Neural cell (in vitro differentiated cells): ENCODE measurements at regions not wholly inside any gene's neighbourhood (a gene's known extent, or its start where the extent isn't known, plus 50 kb on each side); places are given as distances from the start of the nearest gene placed in this dataset.

Experiments
- H2AFZ ChIP-seq: fragments of 200-600, 300-800 bp; sonication (generic), shearing (Covaris generic); 2 replicates; pipeline ENCODE4 v1.6.0; 2014; ENCODE audit warnings: low read depth, mild to moderate bottlenecking, antibody characterized with exemption, low read length, moderate library complexity
- H3F3A ChIP-seq: fragments of 200-600 bp; shearing (Covaris generic); 2 replicates; pipeline ENCODE4 v1.6.1; 2016; ENCODE audit warnings: mild to moderate bottlenecking, moderate library complexity, mixed read lengths, antibody characterized with exemption, low read length; ENCODE audit not compliant: insufficient read depth, poor library complexity, severe bottlenecking
- H3K27ac ChIP-seq: fragments of 200-600, 300-800 bp; sonication (generic), shearing (Covaris generic); 2 replicates; pipeline ENCODE4 v1.5.1; 2014; ENCODE audit warnings: mild to moderate bottlenecking, low read length, moderate library complexity
- H3K27me3 ChIP-seq: fragments of 300-800, 200-600 bp; sonication (generic), shearing (Covaris generic); 2 replicates; pipeline ENCODE4 v1.6.0; 2014; ENCODE audit warnings: mild to moderate bottlenecking, low read depth, low read length, moderate library complexity; ENCODE audit not compliant: insufficient read depth
- H3K36me3 ChIP-seq: fragments of 300-800, 200-600 bp; sonication (generic), shearing (Covaris generic); 2 replicates; pipeline ENCODE4 v1.5.1; 2014; ENCODE audit warnings: mild to moderate bottlenecking, antibody characterized with exemption, low read length, moderate library complexity; ENCODE audit not compliant: insufficient read depth
- H3K4me2 ChIP-seq: fragments of 300-800, 200-600 bp; sonication (generic), shearing (Covaris generic); 2 replicates; pipeline ENCODE4 v1.6.0; 2014; ENCODE audit warnings: mild to moderate bottlenecking, low read length
- H3K4me3 ChIP-seq: fragments of 300-800, 200-600 bp; sonication (generic), shearing (Covaris generic); 2 replicates; pipeline ENCODE4 v1.5.1; 2014; ENCODE audit warnings: mild to moderate bottlenecking, low read length, moderate library complexity
- H3K79me2 ChIP-seq: fragments of 200-600 bp; shearing (Covaris generic); replicated peaks from 2 replicates; pipeline ENCODE4 v1.6.0; 2014; ENCODE audit warnings: mild to moderate bottlenecking, low read length, moderate library complexity; ENCODE audit not compliant: insufficient read depth
- H3K9ac ChIP-seq: fragments of 300-800, 200-600 bp; sonication (generic), shearing (Covaris generic); 2 replicates; pipeline ENCODE4 v1.6.1; 2016; ENCODE audit warnings: mild to moderate bottlenecking, low read length, mixed read lengths
- H3K9me2 ChIP-seq: fragments of 200-600 bp; shearing (Covaris generic); 2 replicates; pipeline ENCODE4 v1.6.1; 2016; ENCODE audit warnings: mild to moderate bottlenecking, low read length, mixed read lengths; ENCODE audit not compliant: insufficient read depth
- H3K9me3 ChIP-seq: fragments of 200-600, 300-800 bp; sonication (generic), shearing (Covaris generic); 2 replicates; pipeline ENCODE4 v1.6.1; 2016; ENCODE audit warnings: mild to moderate bottlenecking, mixed run types, low read length, moderate library complexity, mixed read lengths
- H4K20me1 ChIP-seq: fragments of 200-600 bp; shearing (Covaris generic); 2 replicates; pipeline ENCODE4 v1.6.1; 2016; ENCODE audit warnings: mild to moderate bottlenecking, mixed run types; ENCODE audit not compliant: insufficient read depth
- EP300 ChIP-seq: fragments of 450-650 bp; conservative IDR thresholded peaks from 2 replicates; pipeline ENCODE4 v1.6.1; 2014; ENCODE audit warnings: antibody characterized with exemption, mild to moderate bottlenecking, moderate library complexity; ENCODE audit not compliant: poor library complexity, severe bottlenecking
- EZH2 ChIP-seq: fragments of 200-600, 300-800 bp; shearing (Covaris generic), sonication (generic); IDR thresholded peaks from 2 replicates; pipeline ENCODE4 v1.6.1; 2014; ENCODE audit warnings: antibody characterized with exemption, low read length, borderline replicate concordance, mild to moderate bottlenecking; ENCODE audit not compliant: insufficient read depth, poor library complexity, severe bottlenecking
- MXI1 ChIP-seq: fragments of 450-650 bp; conservative IDR thresholded peaks from 2 replicates; pipeline ENCODE4 v1.6.1; 2014; ENCODE audit warnings: antibody characterized with exemption, mild to moderate bottlenecking; ENCODE audit not compliant: poor library complexity, severe bottlenecking
- POLR2AphosphoS5 ChIP-seq: IDR thresholded peaks from 2 replicates; pipeline ENCODE4 v1.6.1; 2012
- RAD21 ChIP-seq: fragments of 450-650 bp; conservative IDR thresholded peaks from 2 replicates; pipeline ENCODE4 v1.6.1; 2014; ENCODE audit warnings: antibody characterized with exemption, mild to moderate bottlenecking, moderate library complexity
- SMC3 ChIP-seq: fragments of 450-650 bp; conservative IDR thresholded peaks from 2 replicates; pipeline ENCODE4 v1.6.1; 2014; ENCODE audit warnings: antibody characterized with exemption, mild to moderate bottlenecking, moderate library complexity; ENCODE audit not compliant: poor library complexity
- TAF1 ChIP-seq: IDR thresholded peaks from 2 replicates; pipeline ENCODE4 v1.6.1; 2012; ENCODE audit warnings: low read depth
- TF ChIP-seq, protein P1 (sequence below): fragments of 450-650 bp; IDR thresholded peaks from 2 replicates; pipeline ENCODE4 v1.5.1; 2014; ENCODE audit warnings: antibody characterized with exemption, mild to moderate bottlenecking, moderate library complexity; ENCODE audit not compliant: poor library complexity, severe bottlenecking
- TF ChIP-seq, protein P2 (sequence below): IDR thresholded peaks from 2 replicates; pipeline ENCODE4 v1.6.1; 2012; ENCODE audit warnings: borderline replicate concordance

DNA sequence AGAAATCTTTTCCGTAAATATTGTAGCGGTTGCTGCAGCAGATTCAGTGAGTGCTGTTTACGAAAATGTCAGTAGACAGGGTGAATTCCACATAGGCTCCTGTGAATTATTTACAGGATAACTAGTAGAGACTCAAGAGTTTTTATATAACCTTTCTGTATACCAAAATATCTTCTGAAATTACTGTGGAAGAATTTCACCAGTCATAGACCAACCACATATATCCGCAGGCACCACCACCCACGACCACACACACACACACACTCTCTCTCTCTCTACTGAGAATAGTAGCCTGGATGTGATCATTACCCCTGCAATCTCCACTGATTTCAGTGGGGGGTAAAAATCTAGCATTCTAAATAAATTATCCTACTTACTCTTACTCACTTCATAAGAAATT, 341.8 kb downstream of the RBM43 start:
- H3K4me3 ChIP-seq: no peak overlapping the region
- no peaks in the 10 kb centered on the region for H4K20me1 ChIP-seq
- no peaks in the 10 kb centered on the region for H3K9me3 ChIP-seq
- TF ChIP-seq, protein P1, sequence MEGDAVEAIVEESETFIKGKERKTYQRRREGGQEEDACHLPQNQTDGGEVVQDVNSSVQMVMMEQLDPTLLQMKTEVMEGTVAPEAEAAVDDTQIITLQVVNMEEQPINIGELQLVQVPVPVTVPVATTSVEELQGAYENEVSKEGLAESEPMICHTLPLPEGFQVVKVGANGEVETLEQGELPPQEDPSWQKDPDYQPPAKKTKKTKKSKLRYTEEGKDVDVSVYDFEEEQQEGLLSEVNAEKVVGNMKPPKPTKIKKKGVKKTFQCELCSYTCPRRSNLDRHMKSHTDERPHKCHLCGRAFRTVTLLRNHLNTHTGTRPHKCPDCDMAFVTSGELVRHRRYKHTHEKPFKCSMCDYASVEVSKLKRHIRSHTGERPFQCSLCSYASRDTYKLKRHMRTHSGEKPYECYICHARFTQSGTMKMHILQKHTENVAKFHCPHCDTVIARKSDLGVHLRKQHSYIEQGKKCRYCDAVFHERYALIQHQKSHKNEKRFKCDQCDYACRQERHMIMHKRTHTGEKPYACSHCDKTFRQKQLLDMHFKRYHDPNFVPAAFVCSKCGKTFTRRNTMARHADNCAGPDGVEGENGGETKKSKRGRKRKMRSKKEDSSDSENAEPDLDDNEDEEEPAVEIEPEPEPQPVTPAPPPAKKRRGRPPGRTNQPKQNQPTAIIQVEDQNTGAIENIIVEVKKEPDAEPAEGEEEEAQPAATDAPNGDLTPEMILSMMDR: no peak
- TF ChIP-seq EZH2: no peak
- no peak for TF ChIP-seq EP300
- TF ChIP-seq RAD21: no peak
- TF ChIP-seq MXI1: no peak
- TF ChIP-seq SMC3: no peak
- TF ChIP-seq, protein P2, sequence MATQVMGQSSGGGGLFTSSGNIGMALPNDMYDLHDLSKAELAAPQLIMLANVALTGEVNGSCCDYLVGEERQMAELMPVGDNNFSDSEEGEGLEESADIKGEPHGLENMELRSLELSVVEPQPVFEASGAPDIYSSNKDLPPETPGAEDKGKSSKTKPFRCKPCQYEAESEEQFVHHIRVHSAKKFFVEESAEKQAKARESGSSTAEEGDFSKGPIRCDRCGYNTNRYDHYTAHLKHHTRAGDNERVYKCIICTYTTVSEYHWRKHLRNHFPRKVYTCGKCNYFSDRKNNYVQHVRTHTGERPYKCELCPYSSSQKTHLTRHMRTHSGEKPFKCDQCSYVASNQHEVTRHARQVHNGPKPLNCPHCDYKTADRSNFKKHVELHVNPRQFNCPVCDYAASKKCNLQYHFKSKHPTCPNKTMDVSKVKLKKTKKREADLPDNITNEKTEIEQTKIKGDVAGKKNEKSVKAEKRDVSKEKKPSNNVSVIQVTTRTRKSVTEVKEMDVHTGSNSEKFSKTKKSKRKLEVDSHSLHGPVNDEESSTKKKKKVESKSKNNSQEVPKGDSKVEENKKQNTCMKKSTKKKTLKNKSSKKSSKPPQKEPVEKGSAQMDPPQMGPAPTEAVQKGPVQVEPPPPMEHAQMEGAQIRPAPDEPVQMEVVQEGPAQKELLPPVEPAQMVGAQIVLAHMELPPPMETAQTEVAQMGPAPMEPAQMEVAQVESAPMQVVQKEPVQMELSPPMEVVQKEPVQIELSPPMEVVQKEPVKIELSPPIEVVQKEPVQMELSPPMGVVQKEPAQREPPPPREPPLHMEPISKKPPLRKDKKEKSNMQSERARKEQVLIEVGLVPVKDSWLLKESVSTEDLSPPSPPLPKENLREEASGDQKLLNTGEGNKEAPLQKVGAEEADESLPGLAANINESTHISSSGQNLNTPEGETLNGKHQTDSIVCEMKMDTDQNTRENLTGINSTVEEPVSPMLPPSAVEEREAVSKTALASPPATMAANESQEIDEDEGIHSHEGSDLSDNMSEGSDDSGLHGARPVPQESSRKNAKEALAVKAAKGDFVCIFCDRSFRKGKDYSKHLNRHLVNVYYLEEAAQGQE: no peak
- no peak for TF ChIP-seq POLR2AphosphoS5
- no peak for TF ChIP-seq TAF1
- no peak overlapping the region for H3K4me2 ChIP-seq
- no peaks in the 10 kb centered on the region for H3K9me2 ChIP-seq
- H3K79me2 ChIP-seq: no peaks in the 10 kb centered on the region
- no peak overlapping the region for H2AFZ ChIP-seq
- no peaks in the 10 kb centered on the region for H3F3A ChIP-seq
- H3K9ac ChIP-seq: no peak overlapping the region
- no peaks in the 10 kb centered on the region for H3K27me3 ChIP-seq
- no peaks in the 10 kb centered on the region for H3K36me3 ChIP-seq
- H3K27ac ChIP-seq: no peak overlapping the region

DNA sequence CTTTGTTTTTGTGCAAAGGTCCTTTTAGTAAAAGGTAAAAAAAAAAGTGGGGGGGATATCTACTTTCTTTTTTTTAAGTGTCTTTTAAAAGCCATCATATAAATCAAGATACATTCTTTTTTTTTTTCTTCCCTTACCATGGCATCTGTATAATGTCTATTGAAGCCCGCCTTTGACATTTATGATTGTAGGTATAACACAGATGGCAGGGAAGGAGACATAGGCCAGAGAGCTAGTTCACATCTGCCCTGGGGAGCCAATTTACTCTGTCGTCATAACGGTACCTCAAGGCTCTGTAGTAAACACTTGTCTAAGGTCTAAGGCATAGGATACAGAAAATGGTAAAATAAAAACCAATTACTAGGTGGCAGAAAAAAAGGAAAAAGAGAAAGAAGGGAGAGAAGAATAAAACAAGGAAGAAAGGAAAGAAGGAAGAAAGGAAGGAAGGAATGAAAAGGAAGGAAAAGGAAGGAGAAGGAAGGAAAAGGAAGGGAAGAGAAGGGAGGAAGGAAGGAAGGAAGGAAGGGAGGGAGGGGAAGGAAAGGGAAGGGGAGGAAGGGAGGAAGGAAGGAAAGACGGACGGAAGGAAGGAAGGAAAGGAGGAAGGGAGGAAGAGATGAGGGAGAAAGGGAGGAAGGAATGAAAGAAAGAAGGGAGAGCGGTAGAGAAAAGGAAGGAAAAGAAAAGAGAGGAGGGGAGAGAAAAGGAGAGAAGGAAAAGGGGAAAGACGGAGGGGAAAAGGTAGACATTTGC, 343.5 kb downstream of the RBM43 start:
- H2AFZ ChIP-seq: no peak overlapping the region
- H4K20me1 ChIP-seq: no peaks in the 10 kb centered on the region
- H3K9me2 ChIP-seq: no peaks in the 10 kb centered on the region
- peak overlapping the region; percentile 81 for H3K27ac ChIP-seq
- TF ChIP-seq EZH2 (peak; percentile 64), EP300 (peak; percentile 33), TAF1 (no peak)
- H3K9ac ChIP-seq: peak overlapping the region; percentile 14
- H3F3A ChIP-seq: no peaks in the 10 kb centered on the region
- no peaks in the 10 kb centered on the region for H3K9me3 ChIP-seq
- H3K79me2 ChIP-seq: no peaks in the 10 kb centered on the region
- H3K27me3 ChIP-seq: no peaks in the 10 kb centered on the region
- no peak overlapping the region for H3K4me2 ChIP-seq
- H3K36me3 ChIP-seq: no peaks in the 10 kb centered on the region
- no peak overlapping the region for H3K4me3 ChIP-seq
